ENCODE measurements at regions not wholly inside any gene's neighbourhood (a gene's known extent, or its start where the extent isn't known, plus 50 kb on each side); places are given as distances from the start of the nearest gene placed in this dataset.

GRCh38 chr3:78148986-78149717 lies 1109.3 kb downstream of the ROBO2 start:
- TF ChIP-seq CTCF (IDR thresholded peaks at IDR 0.05; ENCODE audit: extremely low read depth in 1 of 2, insufficient read depth in 1 of 2, low read depth in 1 of 2, low read length in 2 of 2) (no peak), EZH2 (IDR thresholded peaks at IDR 0.05; ENCODE audit: borderline replicate concordance, low read depth, low read length, severe bottlenecking) (no peak), MYC (IDR thresholded peaks at IDR 0.05; ENCODE audit: low read depth, low read length) (no peak), POLR2A (IDR thresholded peaks at IDR 0.05; ENCODE audit: low read depth, low read length) (no peak), POLR2AphosphoS5 (IDR thresholded peaks at IDR 0.05; ENCODE audit: insufficient read depth, low read depth, low read length) (no peak), FOS (IDR thresholded peaks at IDR 0.05; ENCODE audit: borderline replicate concordance, insufficient read depth, low read length) (no peak), JUN (IDR thresholded peaks at IDR 0.05; ENCODE audit: borderline replicate concordance, insufficient read depth, insufficient read length, low read depth) (no peak), MAX (IDR thresholded peaks at IDR 0.05; ENCODE audit: insufficient read depth, insufficient read length) (no peak), GATA2 (IDR thresholded peaks at IDR 0.05; ENCODE audit: insufficient read depth, insufficient read length, low read depth, low read length) (no peak)

Measured in endothelial cell of umbilical vein (primary cell).